K562 (cell line): ENCODE measurements at regions not wholly inside any gene's neighbourhood (a gene's known extent, or its start where the extent isn't known, plus 50 kb on each side); places are given as distances from the start of the nearest gene placed in this dataset.
A peak's percentile ranks its signal among the peaks of the same experiment; 100 is the strongest.

ENCODE experiments used
- ATAC-seq: fragments of 200-7000 bp; cut with Tn5 transposase; 3 replicates; pipeline ENCODE4 v1.9.1; 2020; ENCODE audit warnings: moderate library complexity
- BruUV-seq: library from RNA; stranded (reverse); fragments of 400-500 nt; replicated peaks from 2 replicates; lab custom pipeline; 2021; lab: Mats Ljungman, UMichigan
- CTCF ChIA-PET: fragments of 300-600 bp; formaldehyde crosslinking; extraction: SDS; loops from one replicate; lab custom pipeline; 2021; ENCODE audit warnings: low intra/inter-chr PET ratio; lab: Yijun Ruan, JAX
- POLR2A ChIA-PET: fragments of 300-600, 350-650 bp; sonication (Branson Sonifier 250); formaldehyde crosslinking; extraction: SDS; loops from one replicate; lab custom pipeline; 2021; ENCODE audit warnings: antibody characterized with exemption, inconsistent platforms; lab: Yijun Ruan, JAX
- DNase-seq, 4 experiments: peaks; one replicate each; pipeline versions ENCODE4 v3.0.0 to v3.0.0-alpha.2; 2011 to 2018; ENCODE audit warnings: low spot score in 3 of 4, mixed read lengths in 3 of 4; ENCODE audit errors: extremely low read depth in 1 of 4
- FAIRE-seq: peaks from 2 replicates; lab custom pipeline; 2011; peaks lifted over from hg19 to GRCh38; lab: Jason Lieb, UNC
- H2AFZ ChIP-seq: 2 replicates; pipeline ENCODE4 v1.6.0; 2011; ENCODE audit warnings: low read depth, low read length, control low read depth, inconsistent platforms
- H3K27ac ChIP-seq: fragments of 200-600 bp; 3 replicates; pipeline ENCODE4 v1.8.0; 2011; ENCODE audit warnings: low read depth, mild to moderate bottlenecking, control low read depth, inconsistent platforms, low read length, moderate library complexity, mixed read lengths; ENCODE audit errors: extremely low read depth
- H3K27me3 ChIP-seq, 2 experiments: fragments of 300-600 bp in 1 of 2; 2 replicates in 1 of 2; 3 replicates in 1 of 2; pipeline versions ENCODE4 v1.6.0 to v1.8.0; 2011; ENCODE audit warnings: inconsistent platforms in 2 of 2, low read length in 2 of 2, mild to moderate bottlenecking in 1 of 2, mixed read lengths in 1 of 2, moderate library complexity in 1 of 2; ENCODE audit not compliant: control insufficient read depth in 2 of 2, insufficient read depth in 2 of 2
- H3K36me3 ChIP-seq: fragments of 300-600 bp; 3 replicates; pipeline ENCODE4 v1.8.0; 2011; ENCODE audit warnings: mild to moderate bottlenecking, low read length, inconsistent platforms; ENCODE audit not compliant: control insufficient read depth, insufficient read depth
- H3K4me1 ChIP-seq, 2 experiments: fragments of 200-600 bp in 1 of 2; replicated peaks in 1 of 2; 2 replicates in 1 of 2; 3 replicates in 1 of 2; pipeline versions ENCODE4 v1.5.1 to v1.8.0; 2011; ENCODE audit warnings: inconsistent platforms in 2 of 2, low read length in 2 of 2, mild to moderate bottlenecking in 1 of 2, mixed read lengths in 1 of 2, moderate library complexity in 1 of 2; ENCODE audit not compliant: control insufficient read depth in 2 of 2, insufficient read depth in 2 of 2
- H3K4me2 ChIP-seq: 2 replicates; pipeline ENCODE4 v1.6.1; 2011; ENCODE audit warnings: low read length, control low read depth, inconsistent platforms, mixed read lengths; ENCODE audit not compliant: insufficient read depth
- H3K4me3 ChIP-seq: fragments of 200-600 bp; sonication (generic), shearing (Covaris generic); 2 replicates; pipeline ENCODE4 v1.5.1; 2016; ENCODE audit warnings: control low read depth, inconsistent platforms
- H3K79me2 ChIP-seq: fragments of 200-600 bp; 3 replicates; pipeline ENCODE4 v1.8.0; 2011; ENCODE audit warnings: low read length, inconsistent platforms; ENCODE audit not compliant: control insufficient read depth, insufficient read depth
- H3K9ac ChIP-seq, 2 experiments: 2 replicates each; pipeline versions ENCODE4 v1.6.0 to v1.6.1; 2011; ENCODE audit warnings: low read depth in 2 of 2, low read length in 2 of 2, control low read depth in 1 of 2, inconsistent platforms in 1 of 2, mild to moderate bottlenecking in 1 of 2, mixed read lengths in 1 of 2; ENCODE audit not compliant: insufficient read depth in 1 of 2
- H3K9me1 ChIP-seq: one replicate; pipeline ENCODE4 v1.6.0; 2011; ENCODE audit warnings: inconsistent platforms, mild to moderate bottlenecking, low read length, moderate library complexity; ENCODE audit not compliant: control insufficient read depth, insufficient read depth
- H3K9me3 ChIP-seq: replicated peaks from 2 replicates; pipeline ENCODE4 v1.5.1; 2011; ENCODE audit warnings: low read depth, low read length, inconsistent platforms; ENCODE audit not compliant: control insufficient read depth, insufficient read depth
- H4K20me1 ChIP-seq: replicated peaks from 2 replicates; pipeline ENCODE4 v1.6.1; 2011; ENCODE audit warnings: low read length, inconsistent platforms, mixed read lengths; ENCODE audit not compliant: control insufficient read depth, insufficient read depth
- WGBS: fragments of 100-300 bp; shearing (Covaris generic); methylation state at CpG from one replicate; pipeline ENCODE4 v1.1.6; 2016; ENCODE audit warnings: low coverage, mixed read lengths; ENCODE audit not compliant: insufficient coverage; ENCODE audit errors: missing lambda C conversion rate; 5-methylcytosine and 5-hydroxymethylcytosine counted together
- in situ Hi-C: fragments of 300-500 bp; cut with MboI; formaldehyde crosslinking; loops from 4 replicates; pipeline ENCODE4 v1.15.0; 2018; ENCODE audit warnings: inconsistent platforms, mixed read lengths
- intact Hi-C: fragments of 100-400 bp; cut with micrococcal nuclease; formaldehyde crosslinking; loops from 2 replicates; pipeline ENCODE4 v1.14.2; 2022
- TF ChIP-seq, protein P1 (sequence below), 2 experiments: fragments of 450-650 bp in 1 of 2; sonication (generic) in 1 of 2; formaldehyde crosslinking in 1 of 2; IDR thresholded peaks in 1 of 2; conservative IDR thresholded peaks in 1 of 2; 2 replicates each; pipeline versions ENCODE4 v1.6.1 to v1.8.1; 2016 to 2023; ENCODE audit warnings: mild to moderate bottlenecking in 2 of 2, moderate library complexity in 2 of 2, inconsistent platforms in 1 of 2, missing genetic modification reagents in 1 of 2
- TF ChIP-seq, protein P2 (sequence below), 3 experiments: IDR thresholded peaks in 2 of 3; conservative IDR thresholded peaks in 1 of 3; 2 replicates each; pipeline ENCODE4 v1.5.1; 2011 to 2012; ENCODE audit warnings: low read length in 3 of 3, mild to moderate bottlenecking in 3 of 3, control low read depth in 2 of 3, improper control_type of control experiment in 1 of 3, inconsistent platforms in 1 of 3, low read depth in 1 of 3, mixed read lengths in 1 of 3, moderate library complexity in 1 of 3; ENCODE audit not compliant: insufficient read depth in 2 of 3

DNA sequence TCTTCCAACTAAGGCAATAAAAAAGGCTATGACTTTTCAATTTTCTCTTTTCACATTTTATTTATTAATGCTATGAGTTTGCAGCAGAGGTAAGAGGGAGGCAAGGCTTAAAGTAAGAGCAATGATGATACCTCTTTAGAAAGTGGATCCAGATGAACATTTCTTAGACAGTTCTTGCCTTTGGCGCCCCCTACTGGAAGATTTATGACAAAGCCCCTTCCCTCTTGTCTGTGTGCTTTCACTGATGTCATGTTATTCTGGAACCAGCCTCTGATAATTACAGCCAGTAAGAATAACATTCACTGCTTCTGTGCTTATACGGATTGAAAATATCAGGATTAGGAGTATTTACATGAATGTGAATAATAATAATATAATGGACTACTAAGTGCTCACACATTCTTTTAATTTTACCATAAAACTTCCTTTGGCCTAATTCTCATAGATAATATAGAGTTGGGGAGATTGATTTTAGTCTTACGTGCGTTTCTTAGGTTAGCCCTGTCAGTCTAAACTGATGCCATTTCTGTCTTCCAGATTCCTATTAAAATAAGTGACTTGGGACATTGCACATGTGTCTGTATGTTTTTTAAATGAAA is 1929.9 kb upstream of the SEL1L start:
- no peak overlapping the region for H3K9ac ChIP-seq
- in situ Hi-C loops (no loop called here), intact Hi-C loops (no loop called here)
- no peaks in the 10 kb centered on the region for H3K27me3 ChIP-seq
- H2AFZ ChIP-seq: no peak overlapping the region
- H3K36me3 ChIP-seq: no peaks in the 10 kb centered on the region
- POLR2A ChIA-PET: no interaction called here
- no peak overlapping the region for H3K4me2 ChIP-seq
- no peaks in the 10 kb centered on the region for H3K4me1 ChIP-seq
- DNase-seq: peak; percentile 2 to 23 (median 16)
- no peak for FAIRE-seq
- H3K79me2 ChIP-seq: no peaks in the 10 kb centered on the region
- TF ChIP-seq, protein P1, sequence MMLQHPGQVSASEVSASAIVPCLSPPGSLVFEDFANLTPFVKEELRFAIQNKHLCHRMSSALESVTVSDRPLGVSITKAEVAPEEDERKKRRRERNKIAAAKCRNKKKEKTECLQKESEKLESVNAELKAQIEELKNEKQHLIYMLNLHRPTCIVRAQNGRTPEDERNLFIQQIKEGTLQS (IDR thresholded peaks at IDR 0.05): no peak
- TF ChIP-seq, protein P1 (CRISPR knock-in tag; conservative IDR thresholded peaks at IDR 0.05): no peak
- TF ChIP-seq, protein P2, sequence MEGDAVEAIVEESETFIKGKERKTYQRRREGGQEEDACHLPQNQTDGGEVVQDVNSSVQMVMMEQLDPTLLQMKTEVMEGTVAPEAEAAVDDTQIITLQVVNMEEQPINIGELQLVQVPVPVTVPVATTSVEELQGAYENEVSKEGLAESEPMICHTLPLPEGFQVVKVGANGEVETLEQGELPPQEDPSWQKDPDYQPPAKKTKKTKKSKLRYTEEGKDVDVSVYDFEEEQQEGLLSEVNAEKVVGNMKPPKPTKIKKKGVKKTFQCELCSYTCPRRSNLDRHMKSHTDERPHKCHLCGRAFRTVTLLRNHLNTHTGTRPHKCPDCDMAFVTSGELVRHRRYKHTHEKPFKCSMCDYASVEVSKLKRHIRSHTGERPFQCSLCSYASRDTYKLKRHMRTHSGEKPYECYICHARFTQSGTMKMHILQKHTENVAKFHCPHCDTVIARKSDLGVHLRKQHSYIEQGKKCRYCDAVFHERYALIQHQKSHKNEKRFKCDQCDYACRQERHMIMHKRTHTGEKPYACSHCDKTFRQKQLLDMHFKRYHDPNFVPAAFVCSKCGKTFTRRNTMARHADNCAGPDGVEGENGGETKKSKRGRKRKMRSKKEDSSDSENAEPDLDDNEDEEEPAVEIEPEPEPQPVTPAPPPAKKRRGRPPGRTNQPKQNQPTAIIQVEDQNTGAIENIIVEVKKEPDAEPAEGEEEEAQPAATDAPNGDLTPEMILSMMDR (IDR thresholded peaks at IDR 0.05 in 2 of 3, conservative IDR thresholded peaks at IDR 0.05 in 1 of 3; ENCODE audit: insufficient read depth in 2 of 3, low read depth in 1 of 3, low read length in 3 of 3): peak in 2 of 3 experiments; percentile 17 to 26; a peak in 1 of 6 replicates
- no TSS peak for BruUV-seq
- H3K9me1 ChIP-seq: no peaks in the 10 kb centered on the region
- no peak overlapping the region for H3K4me3 ChIP-seq
- H3K9me3 ChIP-seq: no peaks in the 10 kb centered on the region
- CTCF ChIA-PET: no interaction called here
- ATAC-seq: no peak
- WGBS: 0% methylated on average over 4 of the region's 4 CpGs
- H3K27ac ChIP-seq: no peak overlapping the region
- no peaks in the 10 kb centered on the region for H4K20me1 ChIP-seq
